GM18519 (cell line): ENCODE measurements at regions not wholly inside any gene's neighbourhood (a gene's known extent, or its start where the extent isn't known, plus 50 kb on each side); places are given as distances from the start of the nearest gene placed in this dataset.
"Not testable (repeated sequence)": the region's sequence is repeated elsewhere in the genome, so short reads cannot be mapped to it uniquely, and the experiment has no call there.

Experiments used
- ATAC-seq: cut with Tn5 transposase; IDR thresholded peaks from one replicate; pipeline ENCODE4 v1.9.1; 2021; ENCODE audit warnings: mild to moderate bottlenecking, moderate library complexity; ENCODE audit not compliant: unreplicated experiment, low FRiP score

DNA sequence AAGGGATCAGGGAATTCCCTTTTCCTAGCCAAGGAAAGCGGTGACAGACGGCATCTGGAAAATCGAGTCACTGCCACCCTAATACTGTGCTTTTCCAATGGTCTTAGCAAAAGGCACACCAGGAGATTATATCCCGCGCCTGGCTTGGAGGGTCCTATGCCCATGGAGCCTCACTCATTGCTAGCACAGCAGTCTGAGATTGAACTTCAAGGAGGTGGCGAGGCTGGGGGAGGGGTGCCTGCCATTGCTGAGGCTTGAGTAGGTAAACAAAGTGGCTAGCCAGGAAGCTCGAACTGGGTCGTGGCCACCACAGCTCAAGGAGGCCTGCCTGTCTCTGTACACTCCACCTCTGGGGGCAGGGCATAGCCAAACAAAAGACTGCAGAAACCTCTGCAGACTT is 556.5 kb upstream of the IZUMO3 start:
- ATAC-seq, result not testable (repeated sequence)

- ATAC-seq, result no peak
Measured at GRCh38 chr9:25094518-25094917, 548.8 kb upstream of the IZUMO3 start.

GRCh38 chr9:25078202-25078601 is 532.5 kb upstream of the IZUMO3 start:
- no peak for ATAC-seq

- ATAC-seq, result no peak
Measured at GRCh38 chr9:25048098-25048724, 502.5 kb upstream of the IZUMO3 start.

DNA sequence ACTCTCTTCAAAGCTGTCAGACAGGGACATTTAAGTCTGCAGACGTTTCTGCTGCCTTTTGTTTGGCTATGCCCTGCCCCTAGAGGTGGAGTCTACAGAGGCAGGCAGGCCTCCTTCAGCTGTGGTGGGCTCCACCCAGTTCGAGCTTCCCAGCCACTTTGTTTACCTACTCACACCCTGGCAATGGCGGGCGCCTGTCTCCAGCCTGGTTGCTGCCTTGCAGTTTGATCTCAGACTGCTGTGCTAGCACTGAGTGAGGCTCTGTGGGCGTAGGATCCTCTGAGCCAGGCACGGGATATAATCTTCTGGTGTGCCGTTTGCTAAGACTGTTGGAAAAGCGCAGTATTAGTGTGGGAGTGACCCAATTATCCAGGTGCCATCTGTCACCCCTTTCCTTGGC is 499.8 kb upstream of the IZUMO3 start:
- not testable (repeated sequence) for ATAC-seq

DNA sequence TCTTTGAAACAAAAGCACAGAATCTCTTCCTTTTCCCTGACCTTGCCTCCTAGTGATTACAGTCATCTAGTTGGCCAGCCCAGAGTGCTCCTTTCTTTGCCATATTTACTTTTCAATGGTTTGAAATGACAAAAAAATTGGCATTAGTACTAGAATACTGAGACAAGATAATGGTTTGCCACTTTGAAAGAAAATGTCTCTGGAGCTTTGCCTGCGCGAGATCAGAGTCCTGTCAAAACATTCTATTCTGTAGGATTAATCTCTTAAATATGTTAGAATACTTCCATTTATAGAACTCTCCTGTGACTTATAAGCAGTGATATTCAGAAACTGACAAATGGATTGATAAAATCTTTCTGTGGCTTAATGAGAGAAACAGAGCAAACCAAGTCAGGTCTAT is 484.0 kb upstream of the IZUMO3 start:
- no peak for ATAC-seq

DNA sequence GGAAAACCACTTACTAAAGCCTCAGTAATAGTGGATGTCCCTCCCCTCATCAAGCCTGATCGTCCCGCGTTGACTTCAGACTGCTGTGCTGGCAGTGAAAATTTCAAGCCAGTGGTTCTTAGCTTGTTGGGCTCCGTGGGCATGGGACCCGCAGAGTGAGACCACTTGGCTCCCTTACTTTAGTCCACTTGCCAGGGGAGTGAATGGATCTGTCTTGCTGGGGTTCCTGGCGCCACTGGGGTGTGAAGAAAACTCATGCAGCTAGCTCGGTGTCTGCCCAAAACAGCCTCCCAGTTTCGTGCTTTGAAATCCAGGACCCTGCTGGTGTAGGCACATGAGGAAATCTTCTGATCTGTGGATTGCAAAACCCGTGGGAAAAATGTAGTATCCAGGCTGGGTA is 480.0 kb upstream of the IZUMO3 start:
- ATAC-seq, result no peak

DNA sequence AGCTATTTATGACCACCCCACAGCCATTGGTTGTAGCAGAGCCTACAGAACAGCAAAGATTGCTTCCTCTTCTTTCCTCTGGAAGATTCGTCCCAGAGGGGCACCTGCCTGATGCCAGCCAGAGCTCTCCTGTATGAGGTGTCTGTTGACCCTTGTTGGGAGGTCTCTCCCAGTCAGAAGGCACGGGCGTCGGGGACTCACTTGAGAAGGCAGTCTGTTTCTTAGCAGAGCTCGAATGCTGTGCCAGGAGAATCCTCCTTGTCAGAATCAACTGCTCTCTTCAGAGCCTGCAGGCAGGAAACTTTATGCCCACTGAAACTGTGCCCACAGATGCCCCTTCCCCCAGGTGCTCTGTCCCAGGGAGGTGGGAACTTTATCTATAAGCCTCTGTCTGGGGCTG is 479.5 kb upstream of the IZUMO3 start:
- no peak for ATAC-seq

- no peak for ATAC-seq
Measured at GRCh38 chr9:25017779-25018178, 472.1 kb upstream of the IZUMO3 start.

GRCh38 chr9:25010027-25010662 is 464.4 kb upstream of the IZUMO3 start:
- no peak for ATAC-seq

DNA sequence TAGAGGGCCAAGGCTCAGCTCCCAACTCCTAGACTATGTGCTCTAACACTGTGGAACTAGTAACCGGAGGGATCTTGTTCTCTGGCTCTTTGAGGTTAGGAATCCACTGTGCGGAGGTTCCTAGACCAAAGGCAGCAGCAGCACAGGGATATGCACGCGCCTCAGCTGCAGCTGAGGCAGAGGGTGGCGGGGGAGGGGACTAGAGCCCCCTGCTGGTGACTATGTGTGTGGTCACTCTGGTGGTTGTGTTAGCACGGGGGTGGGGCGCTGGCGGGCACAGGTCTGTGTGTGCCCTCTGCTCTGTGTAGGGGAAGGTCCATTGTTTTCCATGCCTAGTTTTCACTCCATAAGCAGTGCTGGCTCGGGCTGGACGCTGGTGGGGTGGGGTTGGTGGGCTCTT is 458.0 kb upstream of the IZUMO3 start:
- ATAC-seq, result no peak

GRCh38 chr9:24986331-24986730 is 440.6 kb upstream of the IZUMO3 start:
- no peak for ATAC-seq

- ATAC-seq, result not testable (repeated sequence)
Measured at GRCh38 chr9:24970780-24971179, 425.1 kb upstream of the IZUMO3 start.

GRCh38 chr9:24961762-24962161 is 416.1 kb upstream of the IZUMO3 start:
- ATAC-seq, result no peak

- no peak for ATAC-seq
Measured at GRCh38 chr9:24953070-24953469, 407.4 kb upstream of the IZUMO3 start.

DNA sequence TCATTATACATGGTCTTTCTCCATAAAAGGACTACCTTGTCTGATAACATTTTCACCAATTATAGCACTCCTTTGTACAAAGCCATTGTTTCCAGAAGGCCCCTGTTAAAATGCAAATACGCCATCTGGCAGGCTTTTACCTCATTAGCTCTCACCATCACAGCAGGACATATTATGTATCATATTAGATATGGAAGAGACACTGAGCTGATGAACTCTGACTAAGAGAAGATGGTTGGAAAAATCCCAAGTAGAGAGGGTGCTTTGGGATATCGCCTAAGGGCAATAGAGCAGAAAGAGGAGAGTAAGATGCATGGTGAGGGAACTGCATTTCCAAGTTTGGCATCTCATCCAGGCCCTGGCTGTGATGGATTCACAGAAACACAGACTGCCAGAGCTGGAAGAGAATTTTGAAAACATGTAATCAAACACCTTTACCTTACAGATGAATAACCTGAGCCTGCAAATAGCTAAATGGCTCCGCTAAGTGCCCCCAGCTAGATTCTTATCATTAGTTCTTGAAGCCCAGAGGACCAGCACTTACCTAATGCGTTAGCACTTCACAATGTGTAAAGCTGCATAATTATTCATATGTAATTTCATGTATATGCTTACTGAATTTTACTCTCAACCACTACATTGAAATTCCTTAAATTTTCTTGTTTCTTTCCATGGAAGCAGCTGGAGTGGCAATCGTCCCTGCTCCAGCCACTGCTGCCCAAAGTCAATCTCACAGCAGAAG is 393.6 kb upstream of the IZUMO3 start:
- no peak for ATAC-seq

- no peak for ATAC-seq
Measured at GRCh38 chr9:24936117-24936516, 390.4 kb upstream of the IZUMO3 start.

DNA sequence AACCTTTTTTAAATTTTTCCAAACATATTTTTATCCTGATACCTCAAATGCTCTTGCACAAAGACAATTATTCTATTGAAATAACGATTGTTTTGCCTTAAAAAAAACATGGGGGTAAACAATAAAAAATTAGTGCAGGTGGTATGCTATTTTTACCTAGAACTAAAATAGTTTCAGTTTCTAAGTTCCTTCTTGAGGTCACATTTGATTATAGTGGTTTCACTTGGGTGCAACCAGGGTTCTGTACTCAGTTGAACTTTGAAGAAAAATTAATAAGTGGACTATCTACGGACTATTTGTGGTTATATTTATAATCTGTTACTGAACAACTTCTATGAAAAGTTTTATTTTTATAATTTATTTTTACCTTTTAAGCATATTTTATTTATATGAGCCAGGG is 387.1 kb upstream of the IZUMO3 start:
- ATAC-seq, result no peak

DNA sequence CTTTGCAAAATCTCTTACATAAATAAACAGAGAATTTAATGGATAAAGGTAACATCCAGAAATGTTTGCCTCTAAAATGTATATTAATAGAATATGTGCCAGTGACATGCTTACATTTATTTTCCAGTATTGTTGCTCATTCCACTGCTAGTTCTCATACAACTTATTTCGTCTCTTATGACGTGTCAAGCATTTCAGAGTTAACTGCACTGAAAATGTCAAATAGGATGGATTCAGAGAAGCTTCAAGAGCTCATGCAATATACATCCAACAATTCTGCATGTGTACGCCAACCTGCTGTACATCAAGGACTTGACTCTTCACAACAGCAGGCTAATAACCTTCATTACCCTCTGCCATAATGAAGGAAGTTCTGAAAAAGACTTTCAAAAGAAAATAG is 386.2 kb upstream of the IZUMO3 start:
- no peak for ATAC-seq

- ATAC-seq, result no peak
Measured at GRCh38 chr9:24912767-24913166, 367.1 kb upstream of the IZUMO3 start.

- ATAC-seq, result no peak
Measured at GRCh38 chr9:24901319-24901718, 355.6 kb upstream of the IZUMO3 start.

- ATAC-seq, result no peak
Measured at GRCh38 chr9:24900179-24900578, 354.5 kb upstream of the IZUMO3 start.
